ENCODE measurements at regions not wholly inside any gene's neighbourhood (a gene's known extent, or its start where the extent isn't known, plus 50 kb on each side); places are given as distances from the start of the nearest gene placed in this dataset.

GRCh38 chr6:167686204-167686893, 140.4 kb upstream of the AFDN start:
- intact Hi-C loops (cut with micrococcal nuclease): no loop called here
- H3K14ac ChIP-seq (replicated peaks; ENCODE audit: low read depth, low read length): no peak overlapping the region

More at GRCh38 chr6:167686204-167686893, 140.4 kb upstream of the AFDN start:
- no TSS peak for BruUV-seq (replicated peaks)
- Histone ChIP-seq H4K5ac (ENCODE audit: low read depth, low read length) (no peak overlapping the region), H2BK20ac (ENCODE audit: low read depth, low read length) (no peak overlapping the region), H2BK5ac (ENCODE audit: low read depth, low read length, poor library complexity, severe bottlenecking) (no peak overlapping the region), H3K4me2 (ENCODE audit: low read depth, low read length) (no peak overlapping the region), H3K79me1 (ENCODE audit: low read depth in 1 of 2, low read length in 2 of 2) (no peaks in the 10 kb centered on the region), H3K27ac (ENCODE audit: insufficient read depth, low read length) (no peak overlapping the region), H4K8ac (ENCODE audit: low read depth in 2 of 2, low read length in 2 of 2) (no peak overlapping the region), H3K9me1 (ENCODE audit: insufficient read depth, low read length) (no peaks in the 10 kb centered on the region), H3K36me3 (ENCODE audit: control insufficient read depth, insufficient read depth, low read length) (no peaks in the 10 kb centered on the region), H2AK9ac (replicated peaks; ENCODE audit: low read depth, low read length, poor library complexity) (no peak overlapping the region), H3K27me3 (ENCODE audit: control insufficient read depth, insufficient read depth, low read length) (no peaks in the 10 kb centered on the region), H2AFZ (replicated peaks; ENCODE audit: low read length, poor library complexity) (no peak overlapping the region), H4K91ac (ENCODE audit: insufficient read depth, low read depth, low read length) (no peak overlapping the region), H3K56ac (ENCODE audit: extremely low read depth, insufficient read depth, low read length) (no peak overlapping the region), H2BK15ac (ENCODE audit: low read depth, low read length) (no peak overlapping the region), H3K4me1 (ENCODE audit: control insufficient read depth, insufficient read depth, low read length) (no peaks in the 10 kb centered on the region), H4K20me1 (ENCODE audit: insufficient read depth, low read length) (no peaks in the 10 kb centered on the region), H3K4ac (ENCODE audit: low read depth, low read length) (no peak overlapping the region), H3K9me3 (ENCODE audit: control insufficient read depth, insufficient read depth, low read length) (peaks cover 49% of the 10 kb centered on the region), H2AK5ac (ENCODE audit: low read depth, low read length) (no peak overlapping the region), H2BK120ac (ENCODE audit: low read depth, low read length) (no peak overlapping the region), H3K4me3 (ENCODE audit: insufficient read depth, low read depth, low read length) (no peak overlapping the region), H3K9ac (ENCODE audit: low read depth, low read length) (no peak overlapping the region), H3K23ac (ENCODE audit: low read depth, low read length) (no peak overlapping the region), H3K18ac (ENCODE audit: low read depth, low read length) (no peak overlapping the region)
- POLR2A ChIA-PET (ENCODE audit: unreplicated experiment): no interaction called here
- dilution Hi-C loops (cut with HindIII; ENCODE audit: low sequenced_read_pairs, unreplicated experiment) (no loop called here), in situ Hi-C loops (cut with MboI; ENCODE audit: low sequenced_read_pairs) (no loop called here)
- no peak for TF ChIP-seq CHD1 (IDR thresholded peaks at IDR 0.05; ENCODE audit: low read depth, low read length)
- TF ChIP-seq FOS (IDR thresholded peaks at IDR 0.05; ENCODE audit: low read depth, low read length): no peak
- no peak for TF ChIP-seq RFX5 (IDR thresholded peaks at IDR 0.05; ENCODE audit: low read depth, low read length)
- TF ChIP-seq MXI1 (IDR thresholded peaks at IDR 0.05; ENCODE audit: borderline replicate concordance, low read depth, low read length): no peak
- CTCF ChIA-PET: no interaction called here
- ATAC-seq (ENCODE audit: low read depth): no peak
- WGBS, 2 experiments (ENCODE audit: extremely low coverage in 2 of 2, insufficient read length in 1 of 2): 72% methylated on average over 7 of the region's 7 CpGs; no CpG with 5 or more reads in 1 of the 2 experiments
- no peak for DNase-seq

Measured in IMR-90 (cell line).